Erythroblast (primary cell): ENCODE measurements at regions not wholly inside any gene's neighbourhood (a gene's known extent, or its start where the extent isn't known, plus 50 kb on each side); places are given as distances from the start of the nearest gene placed in this dataset.

Experiments used
- GATA1 ChIP-seq: IDR thresholded peaks from 2 replicates; pipeline ENCODE4 v1.6.1; 2011; ENCODE audit warnings: low read depth, mild to moderate bottlenecking, control low read depth, low read length, moderate library complexity
- POLR2A ChIP-seq: IDR thresholded peaks from 2 replicates; pipeline ENCODE4 v1.6.1; 2011; ENCODE audit warnings: mild to moderate bottlenecking, low read length

- TF ChIP-seq POLR2A (no peak), GATA1 (no peak)
These were observed 211.9 kb upstream of the SHH start for GRCh38 chr7:156024201-156024600.
